ENCODE measurements at regions not wholly inside any gene's neighbourhood (a gene's known extent, or its start where the extent isn't known, plus 50 kb on each side); places are given as distances from the start of the nearest gene placed in this dataset.

GRCh38 chr13:73394066-73394465, 335.3 kb downstream of the KLF5 start:
- TF ChIP-seq, protein P1, sequence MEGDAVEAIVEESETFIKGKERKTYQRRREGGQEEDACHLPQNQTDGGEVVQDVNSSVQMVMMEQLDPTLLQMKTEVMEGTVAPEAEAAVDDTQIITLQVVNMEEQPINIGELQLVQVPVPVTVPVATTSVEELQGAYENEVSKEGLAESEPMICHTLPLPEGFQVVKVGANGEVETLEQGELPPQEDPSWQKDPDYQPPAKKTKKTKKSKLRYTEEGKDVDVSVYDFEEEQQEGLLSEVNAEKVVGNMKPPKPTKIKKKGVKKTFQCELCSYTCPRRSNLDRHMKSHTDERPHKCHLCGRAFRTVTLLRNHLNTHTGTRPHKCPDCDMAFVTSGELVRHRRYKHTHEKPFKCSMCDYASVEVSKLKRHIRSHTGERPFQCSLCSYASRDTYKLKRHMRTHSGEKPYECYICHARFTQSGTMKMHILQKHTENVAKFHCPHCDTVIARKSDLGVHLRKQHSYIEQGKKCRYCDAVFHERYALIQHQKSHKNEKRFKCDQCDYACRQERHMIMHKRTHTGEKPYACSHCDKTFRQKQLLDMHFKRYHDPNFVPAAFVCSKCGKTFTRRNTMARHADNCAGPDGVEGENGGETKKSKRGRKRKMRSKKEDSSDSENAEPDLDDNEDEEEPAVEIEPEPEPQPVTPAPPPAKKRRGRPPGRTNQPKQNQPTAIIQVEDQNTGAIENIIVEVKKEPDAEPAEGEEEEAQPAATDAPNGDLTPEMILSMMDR (IDR thresholded peaks at IDR 0.05) = no peak
- TF ChIP-seq POLR2AphosphoS5 (IDR thresholded peaks at IDR 0.05) (no peak), EP300 (IDR thresholded peaks at IDR 0.05) (no peak), POLR2A (IDR thresholded peaks at IDR 0.05; ENCODE audit: low read depth) (no peak)
- H3K27ac ChIP-seq (replicated peaks in 1 of 4) = no peak overlapping the region
- intact Hi-C loops (cut with DNase I) = no loop called here
- no peaks in the 10 kb centered on the region for H3K4me1 ChIP-seq
- DNase-seq (ENCODE audit: extremely low spot score) = no peak
- H3K9me3 ChIP-seq = peaks cover 0 to 6% (median 0%) of the 10 kb centered on the region in 4 donors
- H3K4me3 ChIP-seq = no peak overlapping the region
- no peaks in the 10 kb centered on the region for H3K36me3 ChIP-seq
- H3K27me3 ChIP-seq = no peaks in the 10 kb centered on the region

DNA sequence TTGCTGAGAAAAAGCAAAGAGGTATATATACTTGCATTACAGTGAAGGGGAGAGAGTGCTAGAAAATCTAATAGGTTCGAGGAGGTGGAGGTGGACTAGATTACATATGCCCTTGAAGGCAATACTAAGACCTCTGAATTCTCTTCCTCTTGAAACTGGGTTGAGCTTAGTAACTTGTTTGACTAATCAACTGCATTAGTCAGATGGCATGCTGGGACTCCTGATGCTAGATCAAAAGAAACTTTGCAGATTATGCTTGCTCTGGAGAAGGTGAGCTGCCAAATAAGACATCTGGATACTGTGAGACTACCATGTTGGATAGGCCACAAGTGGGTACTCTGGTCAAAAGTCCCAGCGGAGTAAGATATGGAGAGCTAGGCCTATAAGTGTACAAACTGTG, 331.3 kb downstream of the KLF5 start:
- Histone ChIP-seq H3K4me1 (no peaks in the 10 kb centered on the region), H3K9me3 (peaks cover 0 to 6% (median 0%) of the 10 kb centered on the region in 4 donors), H3K4me3 (no peak overlapping the region), H3K27me3 (no peaks in the 10 kb centered on the region), H3K36me3 (no peaks in the 10 kb centered on the region), H3K27ac (replicated peaks in 1 of 4) (no peak overlapping the region)
- WGBS = 96% methylated on average over 2 of the region's 2 CpGs
- DNase-seq (ENCODE audit: extremely low spot score) = no peak
- TF ChIP-seq POLR2A (IDR thresholded peaks at IDR 0.05; ENCODE audit: low read depth) = no peak
- TF ChIP-seq EP300 (IDR thresholded peaks at IDR 0.05) = no peak
- TF ChIP-seq, protein P1 (IDR thresholded peaks at IDR 0.05) = no peak
- no peak for TF ChIP-seq POLR2AphosphoS5 (IDR thresholded peaks at IDR 0.05)
- intact Hi-C loops (cut with DNase I) = no loop called here

- no peak for DNase-seq (ENCODE audit: extremely low spot score)
- no peaks in the 10 kb centered on the region for H3K4me1 ChIP-seq
- no peak overlapping the region for H3K4me3 ChIP-seq
- TF ChIP-seq POLR2AphosphoS5 (IDR thresholded peaks at IDR 0.05) (no peak), EP300 (IDR thresholded peaks at IDR 0.05) (no peak), POLR2A (IDR thresholded peaks at IDR 0.05; ENCODE audit: low read depth) (no peak)
- TF ChIP-seq, protein P1 (IDR thresholded peaks at IDR 0.05) = no peak
- intact Hi-C loops (cut with DNase I) = no loop called here
- H3K36me3 ChIP-seq = no peaks in the 10 kb centered on the region
- H3K27ac ChIP-seq (replicated peaks in 1 of 4) = no peak overlapping the region
- H3K27me3 ChIP-seq = no peaks in the 10 kb centered on the region
- peaks cover 0 to 6% (median 0%) of the 10 kb centered on the region in 4 donors for H3K9me3 ChIP-seq
These were observed 329.8 kb downstream of the KLF5 start for GRCh38 chr13:73388586-73388985.

DNA sequence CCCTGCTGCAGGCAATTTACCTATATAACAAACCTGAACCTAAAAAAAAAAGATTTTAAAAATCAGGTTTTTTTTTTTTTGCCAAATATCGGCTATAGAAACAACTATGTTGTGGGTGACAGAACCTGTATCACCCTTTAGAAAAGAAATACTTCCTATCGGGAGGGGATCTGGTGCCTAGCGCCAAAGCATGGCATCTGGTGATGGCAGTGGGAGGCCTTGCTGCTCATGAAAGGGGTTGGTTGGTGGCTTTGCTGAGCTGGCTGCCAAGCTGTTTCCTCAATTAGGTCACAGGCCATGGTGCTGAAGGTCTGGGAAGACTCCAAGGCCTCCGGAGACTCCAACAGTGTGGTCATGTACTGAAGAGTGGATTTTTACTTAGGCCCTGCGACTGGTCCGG, 328.5 kb downstream of the KLF5 start:
- peaks cover 0 to 6% (median 0%) of the 10 kb centered on the region in 4 donors for H3K9me3 ChIP-seq

DNA sequence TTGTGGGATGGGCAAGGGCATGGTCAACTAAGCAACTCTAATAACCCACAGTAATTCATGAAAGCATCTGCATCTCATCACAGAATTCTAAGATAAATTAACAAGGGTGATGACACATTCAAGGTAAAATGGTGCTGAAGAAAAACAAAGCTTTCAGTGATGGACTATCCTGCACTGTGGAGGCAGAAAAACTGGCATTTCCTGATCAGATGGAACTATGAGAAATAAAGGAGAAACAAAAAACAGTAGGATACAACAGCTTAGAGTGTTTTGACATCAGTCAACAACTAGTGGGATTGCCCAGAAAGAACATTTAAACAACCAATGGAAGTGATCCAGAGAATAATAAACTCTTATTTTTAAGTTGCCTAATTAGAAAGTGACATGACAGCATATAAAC, 327.0 kb downstream of the KLF5 start:
- Histone ChIP-seq H3K36me3 (no peaks in the 10 kb centered on the region), H3K27me3 (no peaks in the 10 kb centered on the region), H3K4me1 (no peaks in the 10 kb centered on the region), H3K27ac (replicated peaks in 1 of 4) (no peak overlapping the region), H3K9me3 (peaks cover 0 to 6% (median 0%) of the 10 kb centered on the region in 4 donors), H3K4me3 (no peak overlapping the region)
- DNase-seq (ENCODE audit: extremely low spot score) = no peak
- intact Hi-C loops (cut with DNase I) = no loop called here
- TF ChIP-seq POLR2AphosphoS5 (IDR thresholded peaks at IDR 0.05) (no peak), EP300 (IDR thresholded peaks at IDR 0.05) (no peak), POLR2A (IDR thresholded peaks at IDR 0.05; ENCODE audit: low read depth) (no peak)
- TF ChIP-seq, protein P1 (IDR thresholded peaks at IDR 0.05) = no peak

More for the DNA sequence above, 328.5 kb downstream of the KLF5 start:
- Histone ChIP-seq H3K4me1 (no peaks in the 10 kb centered on the region), H3K27me3 (no peaks in the 10 kb centered on the region), H3K4me3 (no peak overlapping the region), H3K27ac (replicated peaks in 1 of 4) (no peak overlapping the region), H3K36me3 (no peaks in the 10 kb centered on the region)
- no peak for DNase-seq (ENCODE audit: extremely low spot score)
- WGBS = 90% methylated on average over 6 of the region's 6 CpGs
- intact Hi-C loops (cut with DNase I) = no loop called here
- TF ChIP-seq POLR2AphosphoS5 (IDR thresholded peaks at IDR 0.05) (no peak), POLR2A (IDR thresholded peaks at IDR 0.05; ENCODE audit: low read depth) (no peak), EP300 (IDR thresholded peaks at IDR 0.05) (no peak)
- TF ChIP-seq, protein P1 (IDR thresholded peaks at IDR 0.05) = no peak

Data from esophagus muscularis mucosa (tissue), 4 donors.